ENCODE measurements at regions not wholly inside any gene's neighbourhood (a gene's known extent, or its start where the extent isn't known, plus 50 kb on each side); places are given as distances from the start of the nearest gene placed in this dataset.

GRCh38 chr16:54657058-54657708 lies 273.5 kb upstream of the IRX5 start:
- TF ChIP-seq ZNF274 (IDR thresholded peaks at IDR 0.05; ENCODE audit: low read depth, low read length), result no peak
- TF ChIP-seq YY1 (IDR thresholded peaks at IDR 0.05; ENCODE audit: insufficient read depth, insufficient read length), result no peak

All from NT2/D1 (cell line).